DND-41 (cell line): ENCODE measurements at regions not wholly inside any gene's neighbourhood (a gene's known extent, or its start where the extent isn't known, plus 50 kb on each side); places are given as distances from the start of the nearest gene placed in this dataset.

Experiments
- EZH2 ChIP-seq: IDR thresholded peaks from 3 replicates; pipeline ENCODE4 v1.6.1; 2012; ENCODE audit warnings: borderline replicate concordance, low read depth, mild to moderate bottlenecking, moderate library complexity, low read length, inconsistent platforms; ENCODE audit not compliant: severe bottlenecking
- TF ChIP-seq, protein P1 (sequence below): IDR thresholded peaks from 2 replicates; pipeline ENCODE4 v1.5.1; 2012; ENCODE audit warnings: borderline replicate concordance, low read length, moderate library complexity, mild to moderate bottlenecking; ENCODE audit not compliant: poor library complexity, severe bottlenecking; ENCODE audit errors: extremely low read depth

DNA sequence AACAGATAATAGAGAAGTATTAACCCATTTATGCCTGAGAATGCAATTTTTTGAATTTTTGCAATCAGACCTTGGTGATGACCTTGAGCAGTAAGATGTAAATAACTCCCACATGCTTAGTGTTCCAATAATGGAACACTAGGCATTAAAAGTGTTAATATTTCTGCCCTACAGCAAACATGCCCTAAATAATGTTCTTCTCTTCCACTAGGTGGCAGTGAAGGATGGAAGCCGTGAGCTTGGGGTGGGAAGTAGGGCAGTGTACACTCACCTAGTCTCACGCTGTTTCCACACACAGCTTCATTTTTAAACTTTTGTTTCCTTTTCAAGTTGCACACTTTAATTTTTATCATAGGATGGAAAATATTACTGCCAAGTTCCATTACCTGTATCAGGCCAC, 613.1 kb upstream of the HS3ST1 start:
- TF ChIP-seq, protein P1, sequence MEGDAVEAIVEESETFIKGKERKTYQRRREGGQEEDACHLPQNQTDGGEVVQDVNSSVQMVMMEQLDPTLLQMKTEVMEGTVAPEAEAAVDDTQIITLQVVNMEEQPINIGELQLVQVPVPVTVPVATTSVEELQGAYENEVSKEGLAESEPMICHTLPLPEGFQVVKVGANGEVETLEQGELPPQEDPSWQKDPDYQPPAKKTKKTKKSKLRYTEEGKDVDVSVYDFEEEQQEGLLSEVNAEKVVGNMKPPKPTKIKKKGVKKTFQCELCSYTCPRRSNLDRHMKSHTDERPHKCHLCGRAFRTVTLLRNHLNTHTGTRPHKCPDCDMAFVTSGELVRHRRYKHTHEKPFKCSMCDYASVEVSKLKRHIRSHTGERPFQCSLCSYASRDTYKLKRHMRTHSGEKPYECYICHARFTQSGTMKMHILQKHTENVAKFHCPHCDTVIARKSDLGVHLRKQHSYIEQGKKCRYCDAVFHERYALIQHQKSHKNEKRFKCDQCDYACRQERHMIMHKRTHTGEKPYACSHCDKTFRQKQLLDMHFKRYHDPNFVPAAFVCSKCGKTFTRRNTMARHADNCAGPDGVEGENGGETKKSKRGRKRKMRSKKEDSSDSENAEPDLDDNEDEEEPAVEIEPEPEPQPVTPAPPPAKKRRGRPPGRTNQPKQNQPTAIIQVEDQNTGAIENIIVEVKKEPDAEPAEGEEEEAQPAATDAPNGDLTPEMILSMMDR = peak; percentile 41
- no peak for TF ChIP-seq EZH2
